H9 (cell line): ENCODE measurements at regions not wholly inside any gene's neighbourhood (a gene's known extent, or its start where the extent isn't known, plus 50 kb on each side); places are given as distances from the start of the nearest gene placed in this dataset.

Experiments used
- DNase-seq: peaks from one replicate; pipeline ENCODE4 v3.0.0-alpha.2; 2017
- H2AFZ ChIP-seq: one replicate; pipeline ENCODE4 v1.6.1; 2013; ENCODE audit warnings: mild to moderate bottlenecking, low read length, control low read depth, moderate library complexity
- H2AK5ac ChIP-seq: 2 replicates; pipeline ENCODE4 v1.6.1; 2013; ENCODE audit warnings: low read length, control low read depth, mixed read lengths; ENCODE audit not compliant: insufficient read length
- H2BK120ac ChIP-seq: one replicate; pipeline ENCODE4 v1.6.1; 2013; ENCODE audit warnings: low read depth, mild to moderate bottlenecking, low read length, control low read depth, inconsistent platforms; ENCODE audit not compliant: poor library complexity, severe bottlenecking
- H2BK12ac ChIP-seq: 2 replicates; pipeline ENCODE4 v1.6.1; 2013; ENCODE audit warnings: low read length, control low read depth, mixed read lengths, low read depth; ENCODE audit not compliant: insufficient read length
- H2BK15ac ChIP-seq: 2 replicates; pipeline ENCODE4 v1.6.1; 2013; ENCODE audit warnings: low read depth, low read length, control low read depth
- H2BK20ac ChIP-seq: one replicate; pipeline ENCODE4 v1.6.1; 2013; ENCODE audit warnings: low read depth, mild to moderate bottlenecking, low read length, control low read depth, inconsistent platforms; ENCODE audit not compliant: poor library complexity, severe bottlenecking
- H2BK5ac ChIP-seq: 2 replicates; pipeline ENCODE4 v1.6.1; 2013; ENCODE audit warnings: low read length, control low read depth, mixed read lengths; ENCODE audit not compliant: insufficient read length
- H3K14ac ChIP-seq: 2 replicates; pipeline ENCODE4 v1.6.1; 2013; ENCODE audit warnings: low read length, control low read depth; ENCODE audit not compliant: insufficient read depth
- H3K18ac ChIP-seq: 2 replicates; pipeline ENCODE4 v1.6.1; 2013; ENCODE audit warnings: low read depth, mild to moderate bottlenecking, mixed read lengths, low read length, control low read depth; ENCODE audit not compliant: insufficient read length
- H3K23ac ChIP-seq: 2 replicates; pipeline ENCODE4 v1.6.1; 2013; ENCODE audit warnings: low read length, control low read depth, mixed read lengths, low read depth; ENCODE audit not compliant: insufficient read length
- H3K23me2 ChIP-seq: 2 replicates; pipeline ENCODE4 v1.6.1; 2013; ENCODE audit warnings: low read depth, mild to moderate bottlenecking, mixed read lengths, low read length, control low read depth; ENCODE audit not compliant: insufficient read length, poor library complexity, severe bottlenecking
- H3K27ac ChIP-seq: 2 replicates; pipeline ENCODE4 v1.5.1; 2013; ENCODE audit warnings: low read length, control low read depth, mixed read lengths, low read depth; ENCODE audit not compliant: insufficient read length
- H3K27me3 ChIP-seq: 2 replicates; pipeline ENCODE4 v1.6.1; 2013; ENCODE audit warnings: low read length, control low read depth, inconsistent platforms; ENCODE audit not compliant: insufficient read depth
- H3K4ac ChIP-seq: 2 replicates; pipeline ENCODE4 v1.6.1; 2013; ENCODE audit warnings: low read depth, mild to moderate bottlenecking, control low read depth, inconsistent platforms, low read length, moderate library complexity
- H3K4me1 ChIP-seq: 2 replicates; pipeline ENCODE4 v1.6.1; 2013; ENCODE audit warnings: low read length, control low read depth, inconsistent platforms; ENCODE audit not compliant: insufficient read depth
- H3K4me2 ChIP-seq: 2 replicates; pipeline ENCODE4 v1.6.1; 2013; ENCODE audit warnings: low read length, control low read depth, mixed read lengths; ENCODE audit not compliant: insufficient read length, insufficient read depth
- H3K56ac ChIP-seq: 2 replicates; pipeline ENCODE4 v1.6.1; 2013; ENCODE audit warnings: low read depth, mild to moderate bottlenecking, mixed read lengths, low read length, control low read depth; ENCODE audit not compliant: insufficient read length
- H3K79me1 ChIP-seq: 2 replicates; pipeline ENCODE4 v1.6.1; 2013; ENCODE audit warnings: low read depth, mild to moderate bottlenecking, moderate library complexity, low read length, control low read depth, inconsistent platforms; ENCODE audit not compliant: insufficient read depth, poor library complexity, severe bottlenecking
- H3K79me2 ChIP-seq: 2 replicates; pipeline ENCODE4 v1.6.1; 2013; ENCODE audit warnings: low read length, control low read depth, inconsistent platforms; ENCODE audit not compliant: insufficient read depth
- H3K9ac ChIP-seq: 2 replicates; pipeline ENCODE4 v1.6.1; 2013; ENCODE audit warnings: low read length, control low read depth, mixed read lengths; ENCODE audit not compliant: insufficient read length; ENCODE audit errors: extremely low read depth
- H3K9me3 ChIP-seq: one replicate; pipeline ENCODE4 v1.6.1; 2013; ENCODE audit warnings: low read depth, low read length, inconsistent platforms; ENCODE audit not compliant: control insufficient read depth
- H3T11ph ChIP-seq: one replicate; pipeline ENCODE4 v1.6.1; 2013; ENCODE audit warnings: mild to moderate bottlenecking, low read length, control low read depth, inconsistent platforms
- H4K20me1 ChIP-seq: one replicate; pipeline ENCODE4 v1.6.1; 2013; ENCODE audit not compliant: control insufficient read depth, insufficient read length, insufficient read depth
- H4K5ac ChIP-seq: 2 replicates; pipeline ENCODE4 v1.6.1; 2013; ENCODE audit warnings: low read depth, mild to moderate bottlenecking, mixed read lengths, low read length, control low read depth; ENCODE audit not compliant: insufficient read length
- H4K8ac ChIP-seq: replicated peaks from 2 replicates; pipeline ENCODE4 v1.6.1; 2013; ENCODE audit warnings: low read length, control low read depth, mixed read lengths, low read depth; ENCODE audit not compliant: insufficient read length
- H4K91ac ChIP-seq: 2 replicates; pipeline ENCODE4 v1.6.1; 2013; ENCODE audit warnings: low read depth, mild to moderate bottlenecking, moderate library complexity, mixed read lengths, low read length, control low read depth; ENCODE audit not compliant: insufficient read length
- H3K27ac Mint-ChIP-seq, 3 experiments: 2 replicates in 2 of 3; 3 replicates in 1 of 3; pipeline ENCODE4 v1.8.0; 2020 to 2021; ENCODE audit warnings: mixed read lengths in 3 of 3, mild to moderate bottlenecking in 1 of 3, moderate library complexity in 1 of 3
- H3K27me3 Mint-ChIP-seq: 2 replicates; pipeline ENCODE4 v1.8.0; 2021; ENCODE audit warnings: low read depth, mild to moderate bottlenecking, moderate library complexity, mixed read lengths
- H3K36me3 Mint-ChIP-seq, 3 experiments: 2 replicates in 2 of 3; 3 replicates in 1 of 3; pipeline ENCODE4 v1.8.0; 2020 to 2021; ENCODE audit warnings: low read depth in 3 of 3, mixed read lengths in 3 of 3; ENCODE audit not compliant: insufficient read depth in 1 of 3
- H3K4me1 Mint-ChIP-seq, 2 experiments: 2 replicates each; pipeline ENCODE4 v1.8.0; 2020; ENCODE audit warnings: mixed read lengths in 2 of 2
- H3K4me3 Mint-ChIP-seq, 2 experiments: 2 replicates in 1 of 2; 3 replicates in 1 of 2; pipeline ENCODE4 v1.8.0; 2020 to 2021; ENCODE audit warnings: mild to moderate bottlenecking in 2 of 2, mixed read lengths in 2 of 2, moderate library complexity in 1 of 2
- H3K9me3 Mint-ChIP-seq, 2 experiments: 2 replicates in 1 of 2; 3 replicates in 1 of 2; pipeline ENCODE4 v1.8.0; 2020; ENCODE audit warnings: mild to moderate bottlenecking in 2 of 2, mixed read lengths in 2 of 2, moderate library complexity in 1 of 2
- WGBS: extraction: QIAGEN DNeasy Blood & Tissue Kit; methylation state at CpG from one replicate; pipeline ENCODE4 v1.1.7; 2013; ENCODE audit warnings: missing lambda C conversion rate, low lambda C conversion rate, mixed read lengths; ENCODE audit not compliant: insufficient read length; ENCODE audit errors: extremely low coverage; 5-methylcytosine and 5-hydroxymethylcytosine counted together
- TF ChIP-seq, protein P1 (sequence below): fragments of 200-600 bp; sonication (generic); conservative IDR thresholded peaks from 3 replicates; pipeline ENCODE4 v1.8.0; 2021; ENCODE audit warnings: antibody characterized with exemption, mild to moderate bottlenecking

DNA sequence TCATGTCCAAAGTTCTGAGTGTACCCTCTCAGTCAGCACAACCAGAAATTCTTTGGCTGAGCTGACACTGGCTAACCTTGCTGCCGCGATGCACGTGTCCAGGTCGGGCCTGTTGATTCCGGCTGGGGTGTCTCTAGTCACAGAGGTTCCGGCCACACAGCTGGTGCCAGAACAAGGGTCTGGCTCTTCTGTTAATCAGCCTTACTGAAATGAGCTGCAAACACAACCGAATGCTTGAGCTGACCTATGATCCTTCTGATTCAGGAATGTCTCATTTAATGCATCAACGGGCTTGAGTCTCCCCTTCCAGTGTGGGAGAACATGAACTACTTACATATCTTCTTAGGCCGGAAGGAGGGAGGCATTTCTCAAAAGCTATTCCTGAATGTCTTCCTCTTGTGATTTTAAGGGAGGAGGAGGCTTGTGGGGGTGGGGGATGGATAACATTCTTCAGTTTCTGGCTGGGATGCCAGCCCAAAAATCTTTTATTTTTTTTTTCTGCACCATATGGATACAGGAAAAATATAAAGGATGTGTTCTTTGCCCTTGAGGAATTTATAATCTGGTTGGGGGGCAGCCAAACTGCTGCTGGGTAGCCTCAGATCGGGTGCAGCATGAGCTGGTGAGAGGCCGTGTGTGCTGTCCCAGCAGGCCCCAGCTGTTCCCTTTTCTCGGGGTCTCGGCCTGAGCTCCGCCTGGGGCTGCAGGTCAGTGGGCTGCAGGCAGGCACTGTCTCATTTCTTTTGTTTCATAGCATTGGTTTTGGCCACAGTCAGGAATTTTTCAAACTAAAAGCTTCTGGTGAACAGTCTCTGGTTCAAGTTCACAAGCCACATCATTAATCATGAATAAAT is 319.1 kb upstream of the TBL1XR1 start:
- no peak overlapping the region for H3K14ac ChIP-seq
- no peak overlapping the region for H3K56ac ChIP-seq
- no peaks in the 10 kb centered on the region for H3K27me3 ChIP-seq
- H3K27ac ChIP-seq, result no peak overlapping the region
- no peak overlapping the region for H2BK20ac ChIP-seq
- no peaks in the 10 kb centered on the region for H3K79me1 ChIP-seq
- no peak overlapping the region for H2BK120ac ChIP-seq
- no peak overlapping the region for H3K23ac ChIP-seq
- no peak for DNase-seq
- H4K8ac ChIP-seq, result no peak overlapping the region
- Mint-ChIP-seq H3K36me3 (no peaks in the 10 kb centered on the region), H3K9me3 (no peaks in the 10 kb centered on the region), H3K27ac (no peak overlapping the region), H3K27me3 (peaks cover 3% of the 10 kb centered on the region), H3K4me3 (no peak overlapping the region), H3K4me1 (peaks cover 6 to 15% of the 10 kb centered on the region in 2 experiments)
- no CpG with 5 or more reads among the region's 14 CpGs for WGBS
- no peaks in the 10 kb centered on the region for H3K9me3 ChIP-seq
- no peak overlapping the region for H2AK5ac ChIP-seq
- no peak overlapping the region for H2AFZ ChIP-seq
- no peak overlapping the region for H2BK15ac ChIP-seq
- no peaks in the 10 kb centered on the region for H3K23me2 ChIP-seq
- H4K91ac ChIP-seq, result no peak overlapping the region
- TF ChIP-seq, protein P1, sequence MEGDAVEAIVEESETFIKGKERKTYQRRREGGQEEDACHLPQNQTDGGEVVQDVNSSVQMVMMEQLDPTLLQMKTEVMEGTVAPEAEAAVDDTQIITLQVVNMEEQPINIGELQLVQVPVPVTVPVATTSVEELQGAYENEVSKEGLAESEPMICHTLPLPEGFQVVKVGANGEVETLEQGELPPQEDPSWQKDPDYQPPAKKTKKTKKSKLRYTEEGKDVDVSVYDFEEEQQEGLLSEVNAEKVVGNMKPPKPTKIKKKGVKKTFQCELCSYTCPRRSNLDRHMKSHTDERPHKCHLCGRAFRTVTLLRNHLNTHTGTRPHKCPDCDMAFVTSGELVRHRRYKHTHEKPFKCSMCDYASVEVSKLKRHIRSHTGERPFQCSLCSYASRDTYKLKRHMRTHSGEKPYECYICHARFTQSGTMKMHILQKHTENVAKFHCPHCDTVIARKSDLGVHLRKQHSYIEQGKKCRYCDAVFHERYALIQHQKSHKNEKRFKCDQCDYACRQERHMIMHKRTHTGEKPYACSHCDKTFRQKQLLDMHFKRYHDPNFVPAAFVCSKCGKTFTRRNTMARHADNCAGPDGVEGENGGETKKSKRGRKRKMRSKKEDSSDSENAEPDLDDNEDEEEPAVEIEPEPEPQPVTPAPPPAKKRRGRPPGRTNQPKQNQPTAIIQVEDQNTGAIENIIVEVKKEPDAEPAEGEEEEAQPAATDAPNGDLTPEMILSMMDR, result no peak
- no peak overlapping the region for H2BK12ac ChIP-seq
- no peaks in the 10 kb centered on the region for H4K20me1 ChIP-seq
- H3K18ac ChIP-seq, result no peak overlapping the region
- H3K79me2 ChIP-seq, result no peaks in the 10 kb centered on the region
- no peak overlapping the region for H3K9ac ChIP-seq
- H2BK5ac ChIP-seq, result no peak overlapping the region
- no peaks in the 10 kb centered on the region; the same call in 1 of the 2 replicates for H3K4me1 ChIP-seq
- no peak overlapping the region for H3K4ac ChIP-seq
- H3K4me2 ChIP-seq, result no peak overlapping the region
- H4K5ac ChIP-seq, result no peak overlapping the region
- no peak overlapping the region for H3T11ph ChIP-seq
